Dendritic cell treated with granulocyte-macrophage colony-stimulating factor and Interleukin-4, amounts not matched to agents 40 ng/mL and 50 ng/mL, for 4 days (primary cell): ENCODE measurements at regions not wholly inside any gene's neighbourhood (a gene's known extent, or its start where the extent isn't known, plus 50 kb on each side); places are given as distances from the start of the nearest gene placed in this dataset.

Experiments used
- H3K27ac Mint-ChIP-seq: one replicate; pipeline ENCODE4 v1.8.0; 2022; ENCODE audit warnings: mild to moderate bottlenecking, mixed read lengths
- H3K27me3 Mint-ChIP-seq: one replicate; pipeline ENCODE4 v1.8.0; 2022; ENCODE audit warnings: mild to moderate bottlenecking, mixed read lengths
- H3K36me3 Mint-ChIP-seq: one replicate; pipeline ENCODE4 v1.8.0; 2022; ENCODE audit warnings: low read depth, mixed read lengths
- H3K4me1 Mint-ChIP-seq: one replicate; pipeline ENCODE4 v1.8.0; 2022; ENCODE audit warnings: low read depth, mixed read lengths
- H3K4me3 Mint-ChIP-seq: one replicate; pipeline ENCODE4 v1.8.0; 2022; ENCODE audit warnings: mild to moderate bottlenecking, moderate library complexity, mixed read lengths
- H3K9me3 Mint-ChIP-seq: one replicate; pipeline ENCODE4 v1.8.0; 2022; ENCODE audit warnings: mixed read lengths
- intact Hi-C: fragments of 100-400 bp; cut with micrococcal nuclease; formaldehyde crosslinking; loops from one replicate; pipeline ENCODE4 v1.15.0; 2022

DNA sequence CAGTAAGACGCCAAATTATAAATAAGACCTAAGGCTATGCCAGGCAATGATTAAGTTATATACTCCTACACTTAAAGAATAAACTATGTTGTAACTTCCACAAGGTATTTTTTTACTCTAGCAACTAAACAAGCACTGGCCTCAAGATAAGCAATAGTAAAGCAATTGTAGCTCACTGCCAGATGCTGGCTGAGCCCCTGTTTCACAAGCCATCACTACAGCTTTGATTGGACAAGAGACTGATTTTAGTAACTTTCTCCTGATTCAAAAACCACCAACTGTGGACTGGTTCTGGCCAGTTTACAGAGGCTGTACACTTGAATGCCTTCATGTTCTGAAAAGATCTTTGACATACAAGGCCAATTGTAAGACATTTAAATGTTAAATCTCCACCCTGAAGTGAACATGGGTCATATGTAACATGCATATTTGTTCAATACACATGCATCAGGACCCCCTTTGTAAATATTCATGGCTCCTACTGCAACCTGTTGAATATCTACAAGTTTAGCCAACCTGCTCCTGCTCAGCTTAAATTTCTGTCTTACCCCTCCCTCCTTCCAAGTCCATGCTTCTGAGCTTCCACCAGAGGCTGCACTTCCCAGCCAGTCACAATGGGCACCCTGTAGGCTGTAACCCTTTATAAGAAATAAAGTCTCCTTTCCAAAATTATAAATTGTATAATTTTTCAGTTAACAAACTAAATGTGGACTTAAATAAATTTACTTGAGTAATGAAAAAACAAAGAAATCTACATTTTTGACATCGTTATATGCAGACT lies 423.6 kb downstream of the ANKRD50 start:
- Mint-ChIP-seq H3K36me3 (no peaks in the 10 kb centered on the region), H3K27me3 (no peaks in the 10 kb centered on the region), H3K27ac (no peak overlapping the region), H3K9me3 (no peaks in the 10 kb centered on the region), H3K4me1 (no peaks in the 10 kb centered on the region), H3K4me3 (no peak overlapping the region)
- intact Hi-C loops: no loop called here

- H3K27me3 Mint-ChIP-seq: no peaks in the 10 kb centered on the region
- H3K9me3 Mint-ChIP-seq: peaks cover 7% of the 10 kb centered on the region
- H3K4me1 Mint-ChIP-seq: no peaks in the 10 kb centered on the region
- H3K4me3 Mint-ChIP-seq: no peak overlapping the region
- H3K27ac Mint-ChIP-seq: no peak overlapping the region
- H3K36me3 Mint-ChIP-seq: no peaks in the 10 kb centered on the region
- intact Hi-C loops: no loop called here
These were observed 421.9 kb downstream of the ANKRD50 start for GRCh38 chr4:124290678-124291077.

GRCh38 chr4:124295413-124295812 lies 417.1 kb downstream of the ANKRD50 start:
- intact Hi-C loops: no loop called here
- no peaks in the 10 kb centered on the region for H3K4me1 Mint-ChIP-seq

GRCh38 chr4:124304941-124305340 lies 407.6 kb downstream of the ANKRD50 start:
- H3K36me3 Mint-ChIP-seq: no peaks in the 10 kb centered on the region
- H3K9me3 Mint-ChIP-seq: no peaks in the 10 kb centered on the region
- intact Hi-C loops: no loop called here
- H3K27ac Mint-ChIP-seq: no peak overlapping the region
- H3K4me1 Mint-ChIP-seq: no peaks in the 10 kb centered on the region
- H3K4me3 Mint-ChIP-seq: no peak overlapping the region
- no peaks in the 10 kb centered on the region for H3K27me3 Mint-ChIP-seq

More at GRCh38 chr4:124295413-124295812, 417.1 kb downstream of the ANKRD50 start:
- Mint-ChIP-seq H3K27me3 (no peaks in the 10 kb centered on the region), H3K9me3 (peaks cover 7% of the 10 kb centered on the region), H3K4me3 (no peak overlapping the region), H3K27ac (no peak overlapping the region), H3K36me3 (no peaks in the 10 kb centered on the region)

DNA sequence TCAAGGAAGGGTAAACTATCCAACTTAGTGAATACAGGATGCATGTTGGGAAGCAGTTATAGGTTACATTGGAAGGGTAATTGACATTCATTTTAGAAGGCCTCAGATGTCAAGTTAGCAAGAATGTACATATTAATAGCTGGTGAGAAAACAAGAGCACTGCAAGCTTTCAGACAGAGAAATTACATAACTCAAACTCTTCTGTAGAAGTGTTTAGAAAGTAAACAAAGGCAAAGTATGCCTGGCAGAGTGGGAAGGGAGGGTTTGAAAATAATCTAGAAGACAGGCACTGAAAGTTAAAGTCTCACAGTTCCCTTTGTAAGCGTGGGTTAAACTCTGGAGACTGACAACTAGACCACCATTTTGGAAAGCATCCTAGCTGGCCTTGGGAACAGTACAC lies 406.2 kb downstream of the ANKRD50 start:
- intact Hi-C loops: no loop called here
- no peaks in the 10 kb centered on the region for H3K9me3 Mint-ChIP-seq
- no peaks in the 10 kb centered on the region for H3K36me3 Mint-ChIP-seq
- no peak overlapping the region for H3K27ac Mint-ChIP-seq
- no peak overlapping the region for H3K4me3 Mint-ChIP-seq
- H3K4me1 Mint-ChIP-seq: no peaks in the 10 kb centered on the region
- H3K27me3 Mint-ChIP-seq: no peaks in the 10 kb centered on the region

DNA sequence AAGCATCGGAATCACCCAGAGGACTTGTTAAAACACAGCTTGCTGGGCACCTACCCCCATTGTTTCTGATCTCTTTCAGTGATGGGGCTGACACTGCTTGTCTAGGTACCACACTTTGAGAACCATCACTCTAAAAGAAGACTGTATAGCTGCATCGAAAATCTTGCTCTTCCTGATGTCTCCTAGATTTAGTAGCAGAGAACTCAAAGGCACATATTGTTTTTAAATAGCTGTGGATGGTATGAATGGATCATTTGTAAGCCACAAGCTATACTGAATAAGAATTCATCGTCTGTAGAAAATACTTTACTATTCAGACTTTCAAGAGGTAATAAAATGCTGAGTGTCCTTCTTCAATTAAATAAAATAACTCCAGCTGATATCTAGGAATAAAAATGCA lies 405.4 kb downstream of the ANKRD50 start:
- intact Hi-C loops: no loop called here
- Mint-ChIP-seq H3K4me1 (no peaks in the 10 kb centered on the region), H3K4me3 (no peak overlapping the region), H3K27ac (no peak overlapping the region), H3K36me3 (no peaks in the 10 kb centered on the region), H3K9me3 (no peaks in the 10 kb centered on the region), H3K27me3 (no peaks in the 10 kb centered on the region)

DNA sequence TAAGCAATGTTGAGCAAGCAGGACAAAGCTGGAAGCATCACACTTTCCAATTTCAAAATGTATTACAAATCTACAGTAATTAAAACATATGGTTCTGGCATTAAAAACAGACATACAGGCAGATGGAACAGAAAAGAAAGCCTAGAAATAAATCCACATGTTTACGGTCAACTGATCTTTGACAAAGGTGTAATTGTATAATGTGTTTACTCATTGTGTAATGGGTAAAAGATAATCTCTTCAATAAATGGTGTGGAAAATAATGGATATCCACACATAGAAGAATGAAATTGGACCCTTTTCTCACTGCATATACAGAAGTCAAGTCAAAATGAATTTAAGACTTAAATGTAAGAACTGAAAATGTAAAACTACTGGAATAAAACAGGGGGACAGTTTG lies 394.2 kb downstream of the ANKRD50 start:
- Mint-ChIP-seq H3K27me3 (no peaks in the 10 kb centered on the region), H3K9me3 (no peaks in the 10 kb centered on the region), H3K4me3 (no peak overlapping the region), H3K36me3 (no peaks in the 10 kb centered on the region), H3K27ac (no peak overlapping the region), H3K4me1 (no peaks in the 10 kb centered on the region)
- intact Hi-C loops: no loop called here

- no peak overlapping the region for H3K27ac Mint-ChIP-seq
- H3K4me1 Mint-ChIP-seq: no peaks in the 10 kb centered on the region
- H3K9me3 Mint-ChIP-seq: no peaks in the 10 kb centered on the region
- H3K4me3 Mint-ChIP-seq: no peak overlapping the region
- no peaks in the 10 kb centered on the region for H3K36me3 Mint-ChIP-seq
- no peaks in the 10 kb centered on the region for H3K27me3 Mint-ChIP-seq
- intact Hi-C loops: loop anchor here (5.0 kb wide), 2 partner anchors 549 to 1219 kb away; no protein-coding TSS in a partner anchor
These were observed 391.2 kb downstream of the ANKRD50 start for GRCh38 chr4:124321364-124321763.

DNA sequence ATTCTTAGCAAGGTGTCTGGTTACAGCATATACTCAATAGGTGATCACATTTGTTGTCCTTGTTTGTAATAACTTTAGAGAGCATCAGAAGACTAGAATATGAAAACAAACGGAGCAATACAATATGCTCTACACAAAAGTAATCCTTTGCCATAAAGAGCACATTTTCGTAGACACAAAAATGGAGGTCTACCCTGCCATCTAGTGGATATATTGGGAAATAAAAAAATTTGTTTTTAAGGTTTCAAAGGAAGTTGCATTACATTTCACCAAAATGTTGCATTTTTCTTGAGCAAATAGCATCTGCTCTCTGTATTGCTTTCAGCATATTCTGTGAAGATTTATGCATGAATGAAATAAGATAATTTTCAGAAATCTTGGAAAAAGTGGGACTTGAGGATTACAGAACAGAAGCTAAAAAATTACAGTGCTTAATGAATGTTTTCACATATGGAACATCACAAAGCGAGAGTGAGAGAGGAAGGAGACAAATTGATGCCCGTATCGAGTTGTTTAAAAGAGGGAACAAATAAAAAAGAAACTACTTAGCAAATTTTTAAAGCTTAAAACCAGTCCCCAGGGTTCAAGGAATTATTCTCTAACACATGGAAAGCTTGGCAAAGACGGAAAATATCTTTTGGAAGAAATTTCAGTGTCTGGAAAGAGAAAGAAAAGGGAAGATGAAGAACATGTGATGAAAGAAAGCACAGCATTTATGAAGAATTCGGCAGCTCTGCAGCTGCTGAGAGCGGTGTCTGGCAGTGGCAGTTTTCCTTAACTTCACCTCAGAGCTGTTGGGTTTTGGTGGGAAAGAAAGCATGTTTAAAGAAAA lies 390.1 kb downstream of the ANKRD50 start:
- no peaks in the 10 kb centered on the region for H3K36me3 Mint-ChIP-seq
- H3K27ac Mint-ChIP-seq: no peak overlapping the region
- H3K4me3 Mint-ChIP-seq: no peak overlapping the region
- intact Hi-C loops: loop anchor here (5.0 kb wide), 2 partner anchors 550 to 1220 kb away; no protein-coding TSS in a partner anchor
- no peaks in the 10 kb centered on the region for H3K4me1 Mint-ChIP-seq
- H3K9me3 Mint-ChIP-seq: no peaks in the 10 kb centered on the region
- no peaks in the 10 kb centered on the region for H3K27me3 Mint-ChIP-seq

- no peaks in the 10 kb centered on the region for H3K9me3 Mint-ChIP-seq
- H3K27ac Mint-ChIP-seq: no peak overlapping the region
- H3K36me3 Mint-ChIP-seq: no peaks in the 10 kb centered on the region
- peaks cover 4% of the 10 kb centered on the region for H3K4me1 Mint-ChIP-seq
- H3K4me3 Mint-ChIP-seq: no peak overlapping the region
- no peaks in the 10 kb centered on the region for H3K27me3 Mint-ChIP-seq
- intact Hi-C loops: no loop called here
These were observed 386.8 kb downstream of the ANKRD50 start for GRCh38 chr4:124325690-124326089.

DNA sequence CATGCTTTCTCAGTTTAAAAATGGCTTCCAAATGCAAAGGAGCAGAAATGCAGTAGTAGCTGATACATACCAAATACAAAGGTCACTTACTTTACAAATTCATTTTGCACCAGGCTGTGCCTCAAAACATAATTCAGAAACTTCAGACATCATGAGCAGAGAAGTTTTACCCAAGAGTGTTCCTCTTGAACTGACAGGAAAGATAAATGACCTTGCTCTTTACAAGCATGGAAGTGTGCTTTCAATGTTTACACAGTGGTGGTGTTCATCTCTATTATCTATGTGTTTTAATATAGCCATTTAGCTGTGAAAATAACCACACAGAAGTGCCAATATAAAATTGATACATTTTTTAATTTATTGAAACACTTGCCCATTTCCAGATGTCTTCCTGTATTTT lies 383.4 kb downstream of the ANKRD50 start:
- no peak overlapping the region for H3K4me3 Mint-ChIP-seq
- no peak overlapping the region for H3K27ac Mint-ChIP-seq
- H3K4me1 Mint-ChIP-seq: peaks cover 4% of the 10 kb centered on the region
- H3K9me3 Mint-ChIP-seq: no peaks in the 10 kb centered on the region
- H3K27me3 Mint-ChIP-seq: no peaks in the 10 kb centered on the region
- no peaks in the 10 kb centered on the region for H3K36me3 Mint-ChIP-seq
- intact Hi-C loops: no loop called here

DNA sequence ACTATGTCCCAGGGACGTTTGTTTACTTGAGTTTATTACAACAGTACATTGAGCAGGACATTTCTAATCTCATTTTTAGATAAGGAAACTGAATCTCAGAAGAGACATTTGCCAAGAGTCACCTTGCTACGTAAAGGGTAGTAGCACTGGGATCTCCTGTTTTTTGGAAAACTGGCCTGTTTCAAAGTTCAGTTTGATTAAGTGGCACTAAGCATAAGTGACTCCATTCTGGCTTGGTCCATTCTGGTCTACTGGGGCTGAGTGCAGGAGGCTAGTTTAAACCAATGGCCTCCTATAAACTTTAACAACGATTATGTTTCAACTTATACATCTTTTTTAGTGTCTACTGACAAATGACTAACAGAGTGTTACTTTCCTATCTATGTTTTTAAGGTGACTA lies 382.5 kb downstream of the ANKRD50 start:
- Mint-ChIP-seq H3K36me3 (no peaks in the 10 kb centered on the region), H3K27me3 (no peaks in the 10 kb centered on the region), H3K4me3 (no peak overlapping the region), H3K9me3 (no peaks in the 10 kb centered on the region), H3K4me1 (peaks cover 4% of the 10 kb centered on the region), H3K27ac (no peak overlapping the region)
- intact Hi-C loops: no loop called here

- intact Hi-C loops: no loop called here
- Mint-ChIP-seq H3K4me1 (peaks cover 4% of the 10 kb centered on the region), H3K27me3 (no peaks in the 10 kb centered on the region), H3K36me3 (no peaks in the 10 kb centered on the region), H3K4me3 (no peak overlapping the region), H3K27ac (no peak overlapping the region), H3K9me3 (no peaks in the 10 kb centered on the region)
These were observed 380.8 kb downstream of the ANKRD50 start for GRCh38 chr4:124331781-124332180.

DNA sequence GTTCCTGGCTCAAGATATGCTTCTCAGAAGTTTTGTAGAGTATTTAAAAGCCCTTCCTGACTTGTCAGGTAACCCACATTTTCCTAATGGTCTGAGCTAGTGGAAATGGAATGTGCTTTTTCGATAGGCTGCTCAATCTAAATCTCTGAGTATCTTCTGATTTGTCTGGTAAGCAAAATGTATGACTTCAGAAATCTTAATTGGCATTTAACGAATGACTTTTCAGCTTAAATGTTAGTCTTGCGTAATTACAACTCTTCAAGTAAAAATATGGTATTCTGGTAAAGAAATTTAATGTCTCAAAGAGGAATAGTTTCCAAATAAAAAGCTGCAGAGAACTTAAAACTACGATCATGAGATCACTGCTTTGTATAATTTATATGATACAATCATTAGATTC lies 379.1 kb downstream of the ANKRD50 start:
- Mint-ChIP-seq H3K27me3 (no peaks in the 10 kb centered on the region), H3K27ac (no peak overlapping the region), H3K4me1 (no peaks in the 10 kb centered on the region), H3K9me3 (no peaks in the 10 kb centered on the region), H3K36me3 (no peaks in the 10 kb centered on the region), H3K4me3 (no peak overlapping the region)
- intact Hi-C loops: no loop called here
